K562 (cell line): ENCODE measurements at regions not wholly inside any gene's neighbourhood (a gene's known extent, or its start where the extent isn't known, plus 50 kb on each side); places are given as distances from the start of the nearest gene placed in this dataset.

Source experiments
- ATF4 ChIP-seq: fragments of 450-650 bp; formaldehyde crosslinking; IDR thresholded peaks from 2 replicates; pipeline ENCODE4 v1.4.0; 2022; ENCODE audit warnings: mild to moderate bottlenecking, moderate library complexity
- E4F1 ChIP-seq: fragments of 250-450 bp; sonication (Bioruptor Pico); IDR thresholded peaks from 2 replicates; pipeline ENCODE4 v1.5.0; 2021; ENCODE audit warnings: mild to moderate bottlenecking, borderline replicate concordance
- HBP1 ChIP-seq: fragments of 450-650 bp; formaldehyde crosslinking; IDR thresholded peaks from 2 replicates; pipeline ENCODE4 v1.4.0; 2022; ENCODE audit warnings: missing genetic modification characterization
- NCOA1 ChIP-seq: fragments of 450-650 bp; IDR thresholded peaks from 2 replicates; pipeline ENCODE4 v1.6.1; 2016; ENCODE audit warnings: low read depth
- RNF219 ChIP-seq: fragments of 250-450 bp; sonication (Bioruptor Pico); IDR thresholded peaks from 2 replicates; pipeline ENCODE4 v1.5.0; 2022; ENCODE audit warnings: mild to moderate bottlenecking
- WHSC1 ChIP-seq: IDR thresholded peaks from one replicate; pipeline ENCODE4 v1.6.1; 2012; ENCODE audit warnings: low read length, control low read depth, inconsistent platforms
- ZNF511 ChIP-seq: sonication (generic); formaldehyde crosslinking; IDR thresholded peaks from 2 replicates; pipeline ENCODE4 v1.8.0; 2022; ENCODE audit warnings: mild to moderate bottlenecking, missing genetic modification reagents

- TF ChIP-seq RNF219 (no peak), ZNF511 (CRISPR knock-in tag) (no peak), E4F1 (CRISPR knock-in tag) (no peak), HBP1 (CRISPR knock-in tag) (no peak), WHSC1 (no peak), NCOA1 (no peak), ATF4 (CRISPR knock-in tag) (no peak)
These were observed 234.6 kb downstream of the ANKRD60 start (continued) for GRCh38 chr20:57993716-57994431.
